Ovary (tissue), 3 donors: ENCODE measurements at regions not wholly inside any gene's neighbourhood (a gene's known extent, or its start where the extent isn't known, plus 50 kb on each side); places are given as distances from the start of the nearest gene placed in this dataset.

Experiments used
- EP300 ChIP-seq: sonication (generic); formaldehyde crosslinking; IDR thresholded peaks from one replicate; pipeline ENCODE4 v1.6.1; 2017; ENCODE audit warnings: antibody characterized with exemption
- TF ChIP-seq, protein P1 (sequence below), 3 donors: fragments of 450-650 bp in 2 of 3; fragments of 200-600 bp in 1 of 3; IDR thresholded peaks; one replicate each; pipeline versions ENCODE4 v1.5.1 to v1.8.0; 2016 to 2022; ENCODE audit warnings: antibody characterized with exemption in 3 of 3, mild to moderate bottlenecking in 1 of 3
- donor health status: DM: no; HTN: no; CAD: no.

DNA sequence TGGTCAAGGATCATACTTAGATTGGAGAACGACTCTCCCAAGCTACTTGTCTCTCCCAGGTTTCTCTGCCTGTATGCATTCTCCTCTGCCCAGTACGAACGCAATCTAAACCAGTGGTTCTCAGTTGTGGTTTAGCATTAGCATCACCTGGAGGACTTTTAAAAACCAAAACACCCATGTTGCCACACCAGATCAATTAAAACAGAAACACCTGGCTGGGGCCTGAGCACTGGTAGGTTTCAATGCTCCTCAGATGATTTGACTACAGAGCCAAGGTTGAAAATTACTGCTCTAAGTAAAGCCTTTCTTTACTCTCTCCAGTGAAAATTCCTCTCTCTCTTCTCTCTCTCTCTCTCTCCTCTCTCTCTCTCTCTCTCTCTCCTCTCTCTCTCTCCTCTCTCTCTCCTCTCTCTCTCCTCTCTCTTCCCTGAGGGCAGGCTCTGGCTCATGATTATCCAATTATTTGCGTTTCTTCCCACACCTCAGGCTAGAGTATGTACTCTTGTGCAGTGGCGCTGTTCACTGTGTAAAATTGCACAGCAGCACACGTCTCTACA, 153.7 kb upstream of the FGF13 start:
- TF ChIP-seq EP300, result no peak
- TF ChIP-seq, protein P1, sequence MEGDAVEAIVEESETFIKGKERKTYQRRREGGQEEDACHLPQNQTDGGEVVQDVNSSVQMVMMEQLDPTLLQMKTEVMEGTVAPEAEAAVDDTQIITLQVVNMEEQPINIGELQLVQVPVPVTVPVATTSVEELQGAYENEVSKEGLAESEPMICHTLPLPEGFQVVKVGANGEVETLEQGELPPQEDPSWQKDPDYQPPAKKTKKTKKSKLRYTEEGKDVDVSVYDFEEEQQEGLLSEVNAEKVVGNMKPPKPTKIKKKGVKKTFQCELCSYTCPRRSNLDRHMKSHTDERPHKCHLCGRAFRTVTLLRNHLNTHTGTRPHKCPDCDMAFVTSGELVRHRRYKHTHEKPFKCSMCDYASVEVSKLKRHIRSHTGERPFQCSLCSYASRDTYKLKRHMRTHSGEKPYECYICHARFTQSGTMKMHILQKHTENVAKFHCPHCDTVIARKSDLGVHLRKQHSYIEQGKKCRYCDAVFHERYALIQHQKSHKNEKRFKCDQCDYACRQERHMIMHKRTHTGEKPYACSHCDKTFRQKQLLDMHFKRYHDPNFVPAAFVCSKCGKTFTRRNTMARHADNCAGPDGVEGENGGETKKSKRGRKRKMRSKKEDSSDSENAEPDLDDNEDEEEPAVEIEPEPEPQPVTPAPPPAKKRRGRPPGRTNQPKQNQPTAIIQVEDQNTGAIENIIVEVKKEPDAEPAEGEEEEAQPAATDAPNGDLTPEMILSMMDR (IDR thresholded peaks at IDR 0.05), result no peak
